GM21515 (cell line): ENCODE measurements at regions not wholly inside any gene's neighbourhood (a gene's known extent, or its start where the extent isn't known, plus 50 kb on each side); places are given as distances from the start of the nearest gene placed in this dataset.
"Not testable (repeated sequence)": the region's sequence is repeated elsewhere in the genome, so short reads cannot be mapped to it uniquely, and the experiment has no call there.

Experiments used
- ATAC-seq: cut with Tn5 transposase; IDR thresholded peaks from one replicate; pipeline ENCODE4 v1.9.1; 2021; ENCODE audit not compliant: unreplicated experiment

GRCh38 chr1:81738875-81739274 lies 61.9 kb upstream of the ADGRL2 start:
- ATAC-seq = no peak

DNA sequence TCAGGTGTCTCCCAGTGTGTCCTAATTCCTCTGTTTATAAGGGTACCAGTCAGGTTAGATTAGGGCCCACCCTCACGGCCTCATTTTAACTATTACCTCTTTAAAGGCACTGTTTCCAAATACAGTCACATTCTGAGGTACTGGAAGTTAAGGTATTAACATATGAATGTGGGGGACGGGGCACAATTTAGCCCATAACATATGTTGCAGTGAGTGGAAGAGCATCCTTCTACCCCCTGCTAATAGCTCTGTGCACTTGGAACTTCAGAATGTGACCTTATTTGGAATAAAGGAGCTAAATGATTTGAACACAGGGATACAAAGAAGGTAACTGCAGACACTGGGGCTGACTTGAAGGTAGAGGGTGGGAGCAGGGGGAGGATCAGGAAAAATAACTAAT lies 67.3 kb upstream of the ADGRL2 start:
- ATAC-seq = no peak

DNA sequence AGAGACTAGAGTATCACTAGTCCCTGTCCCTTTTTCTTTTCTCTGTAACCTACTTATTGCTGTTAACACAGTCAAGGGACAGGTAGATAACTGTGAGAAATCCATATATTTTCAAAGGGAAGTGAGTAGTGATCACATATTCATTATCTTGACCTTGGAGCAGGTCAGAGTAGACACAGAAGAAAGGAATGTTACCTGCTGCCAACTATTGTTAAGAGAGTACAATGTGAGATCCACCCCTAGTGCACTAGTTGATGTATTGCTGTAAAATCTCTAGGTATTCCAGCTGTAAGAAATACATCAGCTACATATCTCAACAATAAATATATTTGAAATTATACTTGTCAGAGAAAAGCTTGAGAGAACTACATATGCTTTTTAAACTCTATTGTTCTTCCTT lies 68.7 kb upstream of the ADGRL2 start:
- no peak for ATAC-seq

DNA sequence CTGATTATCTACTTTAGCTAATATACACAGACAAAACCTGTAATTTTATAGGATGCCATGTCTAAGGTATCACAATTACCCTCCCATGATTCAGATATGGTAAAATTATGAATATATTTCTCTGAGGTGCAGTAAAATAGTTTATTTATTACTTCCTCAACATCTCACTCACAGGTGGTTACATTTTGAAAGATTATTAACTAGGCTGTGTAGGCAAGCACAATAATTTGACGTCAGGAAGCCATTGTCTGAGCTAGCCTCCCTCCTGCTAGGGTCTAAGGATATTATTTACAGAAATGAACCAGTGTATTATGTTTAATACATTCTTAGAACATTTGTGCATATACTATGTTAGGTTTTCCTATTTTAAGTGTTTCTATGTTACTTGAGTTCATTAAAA lies 69.9 kb upstream of the ADGRL2 start:
- ATAC-seq = no peak

DNA sequence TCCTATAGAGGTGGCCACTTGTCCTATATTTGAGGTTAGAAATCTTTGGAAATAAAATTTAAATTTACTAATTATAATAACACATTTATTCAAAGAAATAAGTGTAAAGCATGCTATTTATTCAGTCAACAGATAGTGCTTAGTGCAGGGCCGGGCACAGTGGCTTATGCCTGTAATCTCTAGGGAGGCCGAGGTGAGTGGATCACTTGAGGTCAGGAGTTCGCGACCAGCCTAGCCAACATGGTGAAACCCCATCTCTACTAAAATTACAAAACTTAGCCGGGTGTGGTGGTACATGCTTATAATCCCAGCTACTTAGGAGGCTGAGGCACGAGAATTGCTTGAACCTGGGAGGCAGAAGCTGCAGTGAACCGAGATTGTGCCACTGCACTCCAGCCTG lies 70.4 kb upstream of the ADGRL2 start:
- not testable (repeated sequence) for ATAC-seq

DNA sequence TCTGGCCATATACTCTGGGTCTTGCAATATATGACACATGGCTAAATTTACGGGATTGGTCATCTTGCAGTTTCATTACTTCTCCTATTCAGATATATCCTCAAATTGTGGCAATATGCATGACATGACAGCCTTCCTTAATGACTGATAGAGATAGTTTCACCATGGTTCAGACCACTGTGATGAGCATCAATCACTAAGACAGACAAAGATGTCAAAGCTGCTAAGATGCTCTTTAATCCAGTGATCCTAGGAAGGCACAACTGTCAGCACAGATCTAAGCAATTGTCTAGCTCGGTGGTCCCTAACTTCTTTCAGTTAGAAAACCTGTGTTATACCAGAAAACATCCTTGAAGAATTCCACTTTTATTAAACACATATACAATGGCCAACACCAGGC lies 70.9 kb upstream of the ADGRL2 start:
- ATAC-seq = no peak

DNA sequence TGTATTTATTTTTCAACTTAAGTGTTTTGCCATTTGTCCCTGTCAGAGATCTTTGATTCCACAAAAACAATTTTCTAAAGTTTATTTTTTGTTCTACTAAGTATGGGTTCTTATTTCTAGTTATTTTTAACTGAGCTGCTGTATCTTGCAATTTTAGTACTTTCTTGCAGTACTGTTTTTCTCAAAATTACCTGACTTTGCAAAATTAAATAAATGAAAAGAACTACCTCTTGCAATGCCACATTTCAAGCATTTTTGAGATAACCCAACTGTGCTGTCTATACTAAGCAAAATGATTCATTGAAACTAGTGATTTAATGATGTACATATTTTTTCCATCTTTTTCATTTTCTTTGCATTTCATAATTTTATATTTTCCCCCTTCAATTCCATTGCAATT lies 71.5 kb upstream of the ADGRL2 start:
- no peak for ATAC-seq

DNA sequence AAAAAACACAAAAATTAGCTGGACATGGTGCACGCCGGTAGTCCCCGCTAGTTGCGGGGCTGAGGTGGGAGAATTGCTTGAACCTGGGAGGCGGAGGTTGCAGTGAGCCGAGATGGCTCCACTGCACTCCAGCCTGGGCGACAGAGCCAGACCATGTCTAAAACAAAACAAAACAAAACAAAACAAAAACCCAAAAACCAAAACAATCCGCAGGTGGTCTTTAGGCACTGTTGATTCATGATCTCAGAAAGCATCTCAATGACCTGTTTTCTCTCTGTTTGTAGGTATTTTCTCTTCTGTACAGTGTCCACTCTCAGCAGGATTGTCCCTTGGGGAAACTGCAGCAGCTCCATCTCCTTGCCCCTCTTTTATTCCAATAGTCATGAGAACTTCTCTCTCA lies 74.9 kb upstream of the ADGRL2 start:
- ATAC-seq = no peak

DNA sequence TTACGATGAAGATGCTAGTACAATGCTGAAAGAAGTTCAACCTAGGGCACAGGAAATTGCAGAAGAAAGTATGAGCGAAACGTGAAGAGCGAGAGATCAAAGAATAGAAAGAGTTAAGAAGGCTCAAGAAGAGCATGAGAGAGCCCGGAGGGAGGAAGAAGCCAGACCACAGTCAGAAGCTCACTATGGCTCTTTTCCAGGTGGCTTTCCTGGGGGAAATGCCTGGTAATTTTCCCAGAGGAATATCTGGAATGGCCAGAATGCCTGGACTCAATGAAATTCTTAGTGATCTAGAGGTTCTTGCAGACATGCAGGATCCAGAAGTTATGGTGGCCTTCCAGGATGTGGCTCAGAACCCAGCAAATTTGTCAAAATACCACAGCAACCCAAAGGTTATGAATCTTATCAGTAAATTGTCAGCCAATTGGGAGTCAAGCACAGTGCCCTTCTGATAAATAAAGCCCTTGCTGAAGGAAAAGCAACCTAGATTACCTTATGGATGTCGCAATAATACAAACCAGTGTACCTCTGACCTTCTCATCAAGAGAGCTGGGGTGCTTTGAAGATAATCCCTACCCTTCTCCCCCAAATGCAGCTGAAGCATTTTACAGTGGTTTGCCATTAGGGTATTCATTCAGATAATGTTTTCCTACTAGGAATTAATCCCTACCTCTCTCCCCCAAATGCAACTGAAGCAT lies 78.0 kb upstream of the ADGRL2 start:
- ATAC-seq = not testable (repeated sequence)

- ATAC-seq = not testable (repeated sequence)
These were observed 80.5 kb upstream of the ADGRL2 start for GRCh38 chr1:81720256-81720655.

- no peak for ATAC-seq
These were observed 83.5 kb upstream of the ADGRL2 start for GRCh38 chr1:81717230-81717629.

DNA sequence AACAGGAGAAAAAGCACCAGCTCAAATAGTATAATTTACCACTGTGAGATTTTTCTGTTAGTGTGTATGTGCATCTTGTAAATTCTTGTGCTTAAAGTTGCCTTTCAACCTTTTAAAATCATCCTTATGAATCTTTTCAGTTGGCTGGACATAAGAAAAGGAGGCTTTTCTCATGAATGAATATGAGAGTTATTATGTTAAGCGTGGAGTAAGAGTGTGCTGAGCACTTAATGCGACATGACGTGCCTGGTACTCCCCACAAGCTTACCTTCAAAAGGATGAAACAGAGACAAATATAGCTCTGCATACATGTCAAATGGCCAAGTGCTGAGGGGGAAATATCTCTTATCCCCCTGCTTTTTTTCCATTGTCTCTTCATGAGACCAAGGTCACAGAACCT lies 85.3 kb upstream of the ADGRL2 start:
- no peak for ATAC-seq

- no peak for ATAC-seq
These were observed 86.1 kb upstream of the ADGRL2 start for GRCh38 chr1:81714636-81715035.

GRCh38 chr1:81712425-81712824 lies 88.3 kb upstream of the ADGRL2 start:
- ATAC-seq = no peak

DNA sequence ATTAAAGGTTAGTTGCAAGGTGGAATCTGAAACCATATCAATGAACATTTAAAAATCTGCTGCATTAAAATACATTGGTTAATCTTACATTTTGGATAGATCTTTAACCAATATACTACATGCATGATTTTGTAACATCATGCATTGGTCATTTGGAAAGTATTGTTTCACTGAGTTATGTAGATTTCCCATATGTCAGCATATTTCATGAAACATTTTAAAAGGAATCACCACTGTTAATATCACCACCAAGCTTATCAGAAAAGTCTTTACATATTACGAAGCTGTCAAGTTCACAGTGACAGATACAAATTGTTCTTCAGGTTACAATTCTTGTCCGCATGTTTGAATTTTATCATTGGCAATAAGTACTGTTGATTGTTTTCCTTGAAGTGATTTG lies 89.9 kb upstream of the ADGRL2 start:
- ATAC-seq = no peak

- ATAC-seq = no peak
These were observed 92.5 kb upstream of the ADGRL2 start for GRCh38 chr1:81708250-81708649.

- ATAC-seq = no peak
These were observed 93.9 kb upstream of the ADGRL2 start for GRCh38 chr1:81706650-81707435.

GRCh38 chr1:81703756-81704463 lies 96.8 kb upstream of the ADGRL2 start:
- ATAC-seq = no peak

DNA sequence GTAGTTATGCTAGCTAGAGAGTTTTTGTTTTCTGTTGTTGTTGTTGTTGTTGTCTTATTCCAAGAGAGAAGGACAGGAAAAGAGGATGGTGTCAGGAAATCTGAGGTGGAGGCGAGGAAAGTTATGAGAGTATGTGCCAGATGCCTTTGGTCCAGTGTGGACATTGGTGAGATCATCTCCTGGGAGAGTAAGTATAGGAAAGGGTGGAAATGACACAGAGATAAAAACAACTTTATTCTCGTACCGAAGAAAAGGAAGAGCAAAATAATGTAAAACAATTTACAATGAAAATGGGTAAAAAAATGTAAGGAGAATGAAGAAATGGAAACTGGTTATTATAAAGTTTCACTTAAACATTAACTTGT lies 97.4 kb upstream of the ADGRL2 start:
- ATAC-seq = no peak

DNA sequence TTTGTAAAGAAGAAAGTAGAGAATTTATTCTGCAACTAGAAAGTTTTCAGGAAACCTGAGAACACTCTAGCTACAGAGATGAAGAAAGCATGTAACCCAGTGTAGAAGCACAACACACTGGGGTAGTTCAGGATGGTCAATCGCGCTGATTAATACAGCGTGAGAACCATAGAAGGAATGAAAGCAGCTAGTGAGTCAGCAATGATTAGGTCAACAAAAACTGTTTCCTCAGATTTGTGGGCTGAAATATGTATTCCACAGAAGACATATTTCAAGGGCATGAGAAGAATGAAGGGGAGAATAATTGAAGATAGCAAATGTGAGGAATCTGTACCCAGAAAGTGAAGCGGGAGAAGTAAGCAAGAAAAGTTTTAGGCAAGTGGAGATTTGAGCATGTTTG lies 97.8 kb upstream of the ADGRL2 start:
- no peak for ATAC-seq

DNA sequence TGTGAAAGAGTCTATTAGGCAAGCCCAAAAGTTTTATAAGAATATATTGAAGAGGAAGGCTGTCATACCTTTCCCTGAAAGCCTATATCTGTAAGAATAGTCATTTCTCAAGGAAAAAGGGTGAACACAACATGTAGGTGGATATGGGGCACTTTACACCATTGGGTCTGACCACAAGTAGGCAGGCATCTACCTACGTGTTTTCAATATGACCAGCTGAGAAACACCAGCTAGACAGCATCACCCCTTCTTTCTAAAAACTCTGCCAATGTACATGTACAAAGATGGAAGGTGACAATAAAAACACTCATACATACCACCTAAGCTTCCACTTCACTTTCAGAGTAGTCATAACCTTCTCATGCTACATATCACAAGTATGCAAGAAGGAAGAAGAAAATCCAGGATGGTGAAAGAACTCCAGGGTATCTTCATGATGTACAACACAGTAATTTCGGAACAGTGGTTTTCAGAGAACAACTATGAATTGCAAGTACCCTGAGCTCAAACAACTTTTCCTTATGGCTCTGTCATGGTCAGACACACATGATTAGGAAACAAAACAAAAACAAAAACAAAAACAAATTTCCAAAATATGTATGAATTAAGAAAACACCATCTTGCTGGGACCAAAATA lies 98.5 kb upstream of the ADGRL2 start:
- ATAC-seq = no peak
